HCT116 (cell line): ENCODE measurements at regions not wholly inside any gene's neighbourhood (a gene's known extent, or its start where the extent isn't known, plus 50 kb on each side); places are given as distances from the start of the nearest gene placed in this dataset.

Source experiments
- EZH2 ChIP-seq: fragments of 200-600 bp; sonication (generic); IDR thresholded peaks from 2 replicates; pipeline ENCODE4 v1.6.1; 2017; ENCODE audit warnings: antibody characterized with exemption, mixed run types
- POLR2AphosphoS5 ChIP-seq: IDR thresholded peaks from 2 replicates; pipeline ENCODE4 v1.6.1; 2011; ENCODE audit warnings: mild to moderate bottlenecking, low read depth, low read length, moderate library complexity
- TCF7L2 ChIP-seq: IDR thresholded peaks from 2 replicates; pipeline ENCODE4 v1.7.0; 2011; ENCODE audit warnings: borderline replicate concordance, inconsistent platforms; ENCODE audit not compliant: insufficient read depth, insufficient read length; ENCODE audit errors: extremely low read depth
- ZNF274 ChIP-seq: fragments of 200-500 bp; sonication (Bioruptor generic); IDR thresholded peaks from 2 replicates; pipeline ENCODE4 v1.6.1; 2014; ENCODE audit warnings: mild to moderate bottlenecking, low read depth, low read length, inconsistent platforms
- TF ChIP-seq, protein P1 (sequence below), 3 experiments: fragments of 200-600 bp in 1 of 3; sonication (generic) in 1 of 3; IDR thresholded peaks in 2 of 3; conservative IDR thresholded peaks in 1 of 3; 2 replicates each; pipeline ENCODE4 v1.5.1; 2012 to 2017; ENCODE audit warnings: low read depth in 2 of 3, low read length in 2 of 3, antibody characterized with exemption in 1 of 3, borderline replicate concordance in 1 of 3, control low read depth in 1 of 3, mild to moderate bottlenecking in 1 of 3, mixed read lengths in 1 of 3, mixed run types in 1 of 3, moderate library complexity in 1 of 3; ENCODE audit not compliant: insufficient read depth in 1 of 3

- TF ChIP-seq, protein P1, sequence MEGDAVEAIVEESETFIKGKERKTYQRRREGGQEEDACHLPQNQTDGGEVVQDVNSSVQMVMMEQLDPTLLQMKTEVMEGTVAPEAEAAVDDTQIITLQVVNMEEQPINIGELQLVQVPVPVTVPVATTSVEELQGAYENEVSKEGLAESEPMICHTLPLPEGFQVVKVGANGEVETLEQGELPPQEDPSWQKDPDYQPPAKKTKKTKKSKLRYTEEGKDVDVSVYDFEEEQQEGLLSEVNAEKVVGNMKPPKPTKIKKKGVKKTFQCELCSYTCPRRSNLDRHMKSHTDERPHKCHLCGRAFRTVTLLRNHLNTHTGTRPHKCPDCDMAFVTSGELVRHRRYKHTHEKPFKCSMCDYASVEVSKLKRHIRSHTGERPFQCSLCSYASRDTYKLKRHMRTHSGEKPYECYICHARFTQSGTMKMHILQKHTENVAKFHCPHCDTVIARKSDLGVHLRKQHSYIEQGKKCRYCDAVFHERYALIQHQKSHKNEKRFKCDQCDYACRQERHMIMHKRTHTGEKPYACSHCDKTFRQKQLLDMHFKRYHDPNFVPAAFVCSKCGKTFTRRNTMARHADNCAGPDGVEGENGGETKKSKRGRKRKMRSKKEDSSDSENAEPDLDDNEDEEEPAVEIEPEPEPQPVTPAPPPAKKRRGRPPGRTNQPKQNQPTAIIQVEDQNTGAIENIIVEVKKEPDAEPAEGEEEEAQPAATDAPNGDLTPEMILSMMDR (IDR thresholded peaks at IDR 0.05 in 2 of 3, conservative IDR thresholded peaks at IDR 0.05 in 1 of 3; ENCODE audit: borderline replicate concordance in 1 of 3, insufficient read depth in 1 of 3, low read depth in 2 of 3, low read length in 2 of 3): no peak
- TF ChIP-seq TCF7L2 (no peak), ZNF274 (no peak), POLR2AphosphoS5 (no peak), EZH2 (no peak)
These were observed 542.5 kb upstream of the LMCD1 start for GRCh38 chr3:7959094-7959493.
